Transverse colon (tissue), 4 donors: ENCODE measurements at regions not wholly inside any gene's neighbourhood (a gene's known extent, or its start where the extent isn't known, plus 50 kb on each side); places are given as distances from the start of the nearest gene placed in this dataset.

Experiments
- DNase-seq: peaks from one replicate; pipeline ENCODE4 v3.0.0-alpha.2; 2019
- H3K27ac ChIP-seq, 4 donors: fragments of 200-600 bp; sonication (generic); 2 replicates each; pipeline ENCODE4 v1.5.1; 2016 to 2018; ENCODE audit warnings: inconsistent platforms in 4 of 4
- H3K27me3 ChIP-seq: fragments of 200-600 bp; sonication (generic); 2 replicates; pipeline ENCODE4 v1.5.1; 2017; ENCODE audit warnings: inconsistent platforms
- H3K36me3 ChIP-seq, 4 donors: fragments of 200-600 bp; sonication (generic); 2 replicates each; pipeline ENCODE4 v1.5.1; 2017 to 2019; ENCODE audit warnings: inconsistent platforms in 4 of 4
- H3K4me1 ChIP-seq, 4 donors: fragments of 200-600 bp; sonication (generic); 2 replicates each; pipeline ENCODE4 v1.5.1; 2017 to 2020; ENCODE audit warnings: inconsistent platforms in 4 of 4
- H3K4me3 ChIP-seq, 4 donors: fragments of 200-600 bp; sonication (generic); 1 replicate in 1 of 4; 2 replicates in 3 of 4; pipeline versions ENCODE4 v1.5.1 to v1.6.1; 2017 to 2019; ENCODE audit warnings: inconsistent platforms in 4 of 4
- H3K9me3 ChIP-seq, 2 donors: fragments of 200-600 bp; sonication (generic); 2 replicates each; pipeline ENCODE4 v1.5.1; 2017 to 2019; ENCODE audit warnings: inconsistent platforms in 2 of 2
- CTCF ChIP-seq, 5 experiments: fragments of 200-600 bp in 3 of 5; fragments of 450-650 bp in 2 of 5; sonication (generic) in 3 of 5; IDR thresholded peaks; 1 replicate in 2 of 5; 2 replicates in 3 of 5; pipeline ENCODE4 v1.5.1; 2016 to 2017; ENCODE audit warnings: antibody characterized with exemption in 5 of 5, inconsistent platforms in 3 of 5, mild to moderate bottlenecking in 2 of 5, moderate library complexity in 1 of 5
- EP300 ChIP-seq: sonication (generic); formaldehyde crosslinking; IDR thresholded peaks from one replicate; pipeline ENCODE4 v1.6.1; 2017; ENCODE audit warnings: antibody characterized with exemption, low read depth
- POLR2A ChIP-seq: fragments of 450-650 bp; IDR thresholded peaks from one replicate; pipeline ENCODE4 v1.6.1; 2016; ENCODE audit warnings: antibody characterized with exemption, mild to moderate bottlenecking, moderate library complexity
- POLR2AphosphoS5 ChIP-seq, 3 donors: sonication (generic); formaldehyde crosslinking; IDR thresholded peaks; one replicate each; pipeline ENCODE4 v1.6.1; 2016; ENCODE audit warnings: antibody characterized with exemption in 3 of 3
- WGBS, 2 donors: methylation state at CpG; one replicate each; pipeline ENCODE4 v1.1.5; 2018; ENCODE audit warnings: low coverage in 1 of 2; 5-methylcytosine and 5-hydroxymethylcytosine counted together
- in situ Hi-C, 4 donors: fragments of 200-750 bp; cut with MboI; loops; one replicate each; pipeline versions ENCODE4 v1.15.0 to v1.15.1; 2017; ENCODE audit warnings: low sequenced_read_pairs in 3 of 4, low pct_ligation_motif_present in 1 of 4, low pct_unique_long_range_greater_than_20kb in 1 of 4
- intact Hi-C: fragments of 100-400 bp; cut with DNase I; formaldehyde crosslinking; loops from one replicate; pipeline ENCODE4 v1.15.1; 2023; ENCODE audit warnings: low total_unique reads

- intact Hi-C loops (loop anchor here (1.0 kb wide), 1 partner anchor 46 kb away; no protein-coding TSS in a partner anchor), in situ Hi-C loops (no loop called here)
- TF ChIP-seq POLR2A (no peak), CTCF (IDR thresholded peaks at IDR 0.05) (no peak), EP300 (no peak), POLR2AphosphoS5 (IDR thresholded peaks at IDR 0.05) (no peak)
- Histone ChIP-seq H3K4me3 (no peak overlapping the region), H3K4me1 (peaks cover 5 to 6% (median 5%) of the 10 kb centered on the region in 4 donors), H3K27me3 (no peaks in the 10 kb centered on the region), H3K36me3 (no peaks in the 10 kb centered on the region), H3K9me3 (no peaks in the 10 kb centered on the region), H3K27ac (no peak overlapping the region)
- DNase-seq, result no peak
- WGBS, 2 donors, result 85% methylated on average over 17 of the region's 17 CpGs; no CpG with 5 or more reads in 1 of the 2 donors
Measured at GRCh38 chr4:3364199-3364598, 71.4 kb downstream of the RGS12 start.

GRCh38 chr4:3364634-3365314 lies 72.0 kb downstream of the RGS12 start:
- WGBS, 2 donors, result 88% methylated on average over 18 of the region's 18 CpGs; no CpG with 5 or more reads in 1 of the 2 donors
- H3K36me3 ChIP-seq, result no peaks in the 10 kb centered on the region
- no peak overlapping the region for H3K4me3 ChIP-seq
- H3K4me1 ChIP-seq, result peaks cover 9 to 12% (median 11%) of the 10 kb centered on the region in 4 donors
- intact Hi-C loops (loop anchor here (1.0 kb wide), 1 partner anchor 46 kb away; no protein-coding TSS in a partner anchor), in situ Hi-C loops (no loop called here)
- no peaks in the 10 kb centered on the region for H3K27me3 ChIP-seq
- no peak for DNase-seq
- H3K9me3 ChIP-seq, result no peaks in the 10 kb centered on the region
- TF ChIP-seq EP300 (no peak), CTCF (IDR thresholded peaks at IDR 0.05) (no peak), POLR2A (no peak), POLR2AphosphoS5 (IDR thresholded peaks at IDR 0.05) (no peak)
- no peak overlapping the region for H3K27ac ChIP-seq

GRCh38 chr4:3365326-3365725 lies 72.5 kb downstream of the RGS12 start:
- H3K27ac ChIP-seq, result no peak overlapping the region
- no peaks in the 10 kb centered on the region for H3K36me3 ChIP-seq
- no peak for TF ChIP-seq EP300
- TF ChIP-seq POLR2A, result no peak
- no peak for TF ChIP-seq CTCF (IDR thresholded peaks at IDR 0.05)
- no peak for TF ChIP-seq POLR2AphosphoS5 (IDR thresholded peaks at IDR 0.05)
- 94 to 100% methylated on average over 1 to 11 of the region's 11 CpGs for WGBS, 2 donors
- no peaks in the 10 kb centered on the region for H3K27me3 ChIP-seq
- H3K4me3 ChIP-seq, result no peak overlapping the region
- peaks cover 9 to 16% (median 14%) of the 10 kb centered on the region in 4 donors for H3K4me1 ChIP-seq
- no peak for DNase-seq
- H3K9me3 ChIP-seq, result no peaks in the 10 kb centered on the region
- intact Hi-C loops, result no loop called here
- in situ Hi-C loops, result no loop called here

GRCh38 chr4:3365871-3366842 lies 73.3 kb downstream of the RGS12 start:
- no peaks in the 10 kb centered on the region for H3K27me3 ChIP-seq
- H3K4me3 ChIP-seq, result no peak overlapping the region
- no peak overlapping the region for H3K27ac ChIP-seq
- H3K4me1 ChIP-seq, result peaks cover 9 to 20% (median 14%) of the 10 kb centered on the region in 4 donors
- WGBS, 2 donors, result 89 to 100% methylated on average over 1 to 30 of the region's 30 CpGs
- intact Hi-C loops (no loop called here), in situ Hi-C loops (no loop called here)
- H3K9me3 ChIP-seq, result no peaks in the 10 kb centered on the region
- DNase-seq, result no peak
- no peaks in the 10 kb centered on the region for H3K36me3 ChIP-seq
- TF ChIP-seq EP300, result no peak
- no peak for TF ChIP-seq CTCF (IDR thresholded peaks at IDR 0.05)
- TF ChIP-seq POLR2AphosphoS5 (IDR thresholded peaks at IDR 0.05), result no peak
- no peak for TF ChIP-seq POLR2A
